OCI-LY7 (cell line): ENCODE measurements at regions not wholly inside any gene's neighbourhood (a gene's known extent, or its start where the extent isn't known, plus 50 kb on each side); places are given as distances from the start of the nearest gene placed in this dataset.

Source experiments
- BruUV-seq: library from RNA; stranded (reverse); fragments of 400-500 nt; replicated peaks from 2 replicates; lab custom pipeline; 2021; lab: Mats Ljungman, UMichigan
- CTCF ChIA-PET: fragments of 300-600 bp; sonication (Branson Sonifier 250); formaldehyde crosslinking; loops from one replicate; lab custom pipeline; 2022; ENCODE audit warnings: antibody characterized with exemption; ENCODE audit not compliant: unreplicated experiment; lab: Charles Lee
- POLR2A ChIA-PET: fragments of 300-600 bp; sonication (Branson Sonifier 250); formaldehyde crosslinking; loops from one replicate; lab custom pipeline; 2022; ENCODE audit warnings: antibody characterized with exemption; lab: Charles Lee
- DNase-seq: peaks from one replicate; pipeline ENCODE4 v3.0.0-alpha.2; 2015; ENCODE audit warnings: low spot score
- H2AFZ ChIP-seq: fragments of 200-600 bp; sonication (generic), shearing (Covaris generic); 2 replicates; pipeline ENCODE4 v1.6.1; 2014; ENCODE audit warnings: mild to moderate bottlenecking, antibody characterized with exemption, low read length, moderate library complexity
- H3K27ac ChIP-seq: fragments of 200-600 bp; sonication (generic); 2 replicates; pipeline ENCODE4 v1.5.1; 2014; ENCODE audit warnings: mixed run types, low read depth, mild to moderate bottlenecking, moderate library complexity, low read length, inconsistent platforms; ENCODE audit not compliant: poor library complexity, severe bottlenecking
- H3K36me3 ChIP-seq: fragments of 200-600 bp; sonication (generic); 2 replicates; pipeline ENCODE4 v1.6.1; 2014; ENCODE audit warnings: mild to moderate bottlenecking, antibody characterized with exemption, low read length, moderate library complexity, mixed read lengths; ENCODE audit not compliant: insufficient read depth
- H3K4me1 ChIP-seq: fragments of 200-600 bp; sonication (generic); 2 replicates; pipeline ENCODE4 v1.5.1; 2014; ENCODE audit warnings: mild to moderate bottlenecking, low read length; ENCODE audit not compliant: insufficient read depth, poor library complexity, severe bottlenecking
- H3K4me2 ChIP-seq: fragments of 200-600 bp; sonication (generic); 2 replicates; pipeline ENCODE4 v1.6.1; 2014; ENCODE audit warnings: mild to moderate bottlenecking, low read length
- H3K4me3 ChIP-seq: fragments of 200-600 bp; sonication (generic); 2 replicates; pipeline ENCODE4 v1.5.1; 2014; ENCODE audit warnings: mild to moderate bottlenecking, low read depth, low read length; ENCODE audit not compliant: poor library complexity, severe bottlenecking
- H3K79me2 ChIP-seq: fragments of 200-600 bp; sonication (generic); 2 replicates; pipeline ENCODE4 v1.6.1; 2016; ENCODE audit warnings: low read depth, mild to moderate bottlenecking, low read length, moderate library complexity, mixed read lengths; ENCODE audit not compliant: insufficient read depth
- H3K9me2 ChIP-seq: fragments of 200-600 bp; sonication (generic); 2 replicates; pipeline ENCODE4 v1.6.1; 2016; ENCODE audit warnings: mild to moderate bottlenecking, low read length, mixed read lengths; ENCODE audit not compliant: insufficient read depth
- H3K9me3 ChIP-seq: fragments of 200-600 bp; sonication (generic); 2 replicates; pipeline ENCODE4 v1.6.1; 2014; ENCODE audit warnings: mild to moderate bottlenecking, mixed run types, low read length, mixed read lengths
- H4K20me1 ChIP-seq: fragments of 200-600 bp; sonication (generic); 2 replicates; pipeline ENCODE4 v1.6.1; 2014; ENCODE audit warnings: mild to moderate bottlenecking, antibody characterized with exemption, low read length, moderate library complexity, mixed read lengths; ENCODE audit not compliant: insufficient read depth
- EZH2phosphoT487 ChIP-seq: fragments of 200-600 bp; sonication (generic); IDR thresholded peaks from 2 replicates; pipeline ENCODE4 v1.6.1; 2018; ENCODE audit warnings: low read depth, borderline replicate concordance, mild to moderate bottlenecking, mixed run types, antibody characterized with exemption, low read length, moderate library complexity, mixed read lengths
- intact Hi-C: fragments of 100-400 bp; cut with micrococcal nuclease; formaldehyde crosslinking; loops from one replicate; pipeline ENCODE4 v1.10.0; 2022; ENCODE audit not compliant: unreplicated experiment
- TF ChIP-seq, protein P1 (sequence below): fragments of 200-600 bp; sonication (generic); conservative IDR thresholded peaks from 2 replicates; pipeline ENCODE4 v1.5.1; 2014; ENCODE audit warnings: mild to moderate bottlenecking, antibody characterized with exemption, low read length, moderate library complexity, mixed read lengths

DNA sequence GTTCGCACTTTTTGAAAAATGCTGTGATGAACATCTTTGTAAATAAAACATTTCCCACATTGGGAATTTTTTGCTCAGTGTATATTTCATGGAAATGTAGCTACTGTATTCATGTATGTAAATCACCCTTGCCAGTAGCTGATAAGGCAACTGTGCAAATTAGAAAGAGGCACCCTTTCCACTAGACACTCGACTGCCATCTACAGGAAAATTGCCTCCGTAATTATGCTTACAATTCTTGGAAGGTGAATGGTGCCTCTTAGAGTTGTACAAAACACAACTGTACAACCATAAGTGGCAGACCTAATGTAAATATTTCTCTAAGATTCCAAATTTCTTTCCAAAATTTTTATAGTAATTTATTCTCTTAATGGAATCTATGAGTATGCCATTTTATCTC lies 491.7 kb downstream of the CCSER2 start:
- ChIA-PET POLR2A (interaction anchor here (0.6 kb wide), 1 partner anchor 391 kb away, joined by 3 read pairs; no protein-coding TSS in a partner anchor), CTCF (no interaction called here)
- Histone ChIP-seq H2AFZ (no peak overlapping the region), H4K20me1 (no peaks in the 10 kb centered on the region), H3K36me3 (no peaks in the 10 kb centered on the region), H3K9me2 (no peaks in the 10 kb centered on the region), H3K4me1 (no peaks in the 10 kb centered on the region), H3K4me3 (no peak overlapping the region), H3K9me3 (no peaks in the 10 kb centered on the region), H3K79me2 (no peaks in the 10 kb centered on the region), H3K27ac (no peak overlapping the region), H3K4me2 (no peak overlapping the region)
- intact Hi-C loops, result no loop called here
- no TSS peak for BruUV-seq
- peak; percentile 8 for DNase-seq
- TF ChIP-seq, protein P1, sequence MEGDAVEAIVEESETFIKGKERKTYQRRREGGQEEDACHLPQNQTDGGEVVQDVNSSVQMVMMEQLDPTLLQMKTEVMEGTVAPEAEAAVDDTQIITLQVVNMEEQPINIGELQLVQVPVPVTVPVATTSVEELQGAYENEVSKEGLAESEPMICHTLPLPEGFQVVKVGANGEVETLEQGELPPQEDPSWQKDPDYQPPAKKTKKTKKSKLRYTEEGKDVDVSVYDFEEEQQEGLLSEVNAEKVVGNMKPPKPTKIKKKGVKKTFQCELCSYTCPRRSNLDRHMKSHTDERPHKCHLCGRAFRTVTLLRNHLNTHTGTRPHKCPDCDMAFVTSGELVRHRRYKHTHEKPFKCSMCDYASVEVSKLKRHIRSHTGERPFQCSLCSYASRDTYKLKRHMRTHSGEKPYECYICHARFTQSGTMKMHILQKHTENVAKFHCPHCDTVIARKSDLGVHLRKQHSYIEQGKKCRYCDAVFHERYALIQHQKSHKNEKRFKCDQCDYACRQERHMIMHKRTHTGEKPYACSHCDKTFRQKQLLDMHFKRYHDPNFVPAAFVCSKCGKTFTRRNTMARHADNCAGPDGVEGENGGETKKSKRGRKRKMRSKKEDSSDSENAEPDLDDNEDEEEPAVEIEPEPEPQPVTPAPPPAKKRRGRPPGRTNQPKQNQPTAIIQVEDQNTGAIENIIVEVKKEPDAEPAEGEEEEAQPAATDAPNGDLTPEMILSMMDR, result peak; percentile 63
- no peak for TF ChIP-seq EZH2phosphoT487

DNA sequence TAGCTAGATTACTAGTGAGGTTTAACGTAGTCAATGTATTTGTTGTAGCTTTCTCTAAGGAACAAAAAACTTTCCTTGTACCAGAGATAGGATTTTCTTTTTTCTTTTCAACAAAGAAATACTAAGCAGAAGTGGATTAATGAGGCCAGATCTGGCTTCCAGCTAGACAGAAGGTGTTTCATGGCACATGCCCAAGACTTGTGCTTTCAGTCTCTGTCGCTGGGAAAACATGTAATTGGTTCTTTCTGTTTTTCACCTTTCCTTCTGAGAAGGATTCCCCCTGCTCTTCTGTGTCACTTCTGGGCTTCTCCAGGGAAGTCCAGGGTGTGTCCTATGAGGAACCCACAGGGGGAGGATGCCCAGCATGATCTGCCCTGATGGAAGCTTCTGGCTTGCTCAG lies 492.2 kb downstream of the CCSER2 start:
- intact Hi-C loops, result no loop called here
- Histone ChIP-seq H3K9me3 (no peaks in the 10 kb centered on the region), H3K79me2 (no peaks in the 10 kb centered on the region), H3K36me3 (no peaks in the 10 kb centered on the region), H4K20me1 (no peaks in the 10 kb centered on the region), H3K27ac (no peak overlapping the region), H3K4me3 (no peak overlapping the region), H2AFZ (no peak overlapping the region), H3K9me2 (no peaks in the 10 kb centered on the region), H3K4me2 (no peak overlapping the region), H3K4me1 (no peaks in the 10 kb centered on the region)
- TF ChIP-seq EZH2phosphoT487, result no peak
- TF ChIP-seq, protein P1, result no peak
- ChIA-PET POLR2A (interaction anchor here (0.6 to 0.8 kb wide), 2 partner anchors 10 to 390 kb away, joined by 3 read pairs; no protein-coding TSS in a partner anchor), CTCF (no interaction called here)
- DNase-seq, result no peak
- no TSS peak for BruUV-seq

- H3K9me2 ChIP-seq, result no peaks in the 10 kb centered on the region
- no peaks in the 10 kb centered on the region for H4K20me1 ChIP-seq
- H2AFZ ChIP-seq, result no peak overlapping the region
- BruUV-seq, result no TSS peak
- no peak for TF ChIP-seq EZH2phosphoT487
- TF ChIP-seq, protein P1, result no peak
- H3K27ac ChIP-seq, result no peak overlapping the region
- no peak overlapping the region for H3K4me3 ChIP-seq
- ChIA-PET CTCF (no interaction called here), POLR2A (no interaction called here)
- no peak for DNase-seq
- H3K9me3 ChIP-seq, result no peaks in the 10 kb centered on the region
- H3K4me1 ChIP-seq, result no peaks in the 10 kb centered on the region
- H3K4me2 ChIP-seq, result no peak overlapping the region
- no peaks in the 10 kb centered on the region for H3K36me3 ChIP-seq
- intact Hi-C loops, result no loop called here
- no peaks in the 10 kb centered on the region for H3K79me2 ChIP-seq
Observed at GRCh38 chr10:84822931-84823630, 494.7 kb downstream of the CCSER2 start.
